ENCODE measurements at regions not wholly inside any gene's neighbourhood (a gene's known extent, or its start where the extent isn't known, plus 50 kb on each side); places are given as distances from the start of the nearest gene placed in this dataset.

DNA sequence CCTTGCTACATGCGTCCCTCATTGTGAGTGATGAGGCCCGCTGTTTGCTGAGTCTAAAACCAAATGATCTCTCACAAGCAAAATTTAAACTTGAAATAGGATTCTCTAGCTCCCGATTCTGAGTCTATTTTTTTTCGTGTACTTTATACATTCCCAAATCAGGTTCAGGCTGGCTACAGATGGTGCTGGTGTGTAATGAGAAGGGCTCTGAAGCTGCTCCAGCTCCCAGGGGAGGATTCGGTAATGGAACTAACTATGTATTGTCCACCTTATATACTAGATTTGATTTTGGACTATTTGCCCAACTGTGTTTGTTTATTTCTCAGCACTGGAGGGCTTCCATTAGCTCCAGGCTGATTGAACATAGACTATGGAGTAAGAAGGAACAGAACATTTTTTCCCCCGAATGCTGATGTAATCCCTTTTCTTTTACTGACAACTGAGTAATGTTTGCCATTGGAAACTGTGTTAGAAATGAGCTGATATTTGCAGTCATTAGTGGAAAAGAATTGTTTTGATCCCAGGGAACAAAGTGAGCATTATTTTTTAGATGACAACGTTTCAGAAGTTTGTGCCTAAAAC is 274.0 kb upstream of the FIGN start:
- TF ChIP-seq EP300 (IDR thresholded peaks at IDR 0.05) (no peak), POLR2A (IDR thresholded peaks at IDR 0.05; ENCODE audit: low read depth) (no peak), POLR2AphosphoS5 (IDR thresholded peaks at IDR 0.05) (peak in 1 of 2 donors; percentile 17)
- TF ChIP-seq, protein P1, sequence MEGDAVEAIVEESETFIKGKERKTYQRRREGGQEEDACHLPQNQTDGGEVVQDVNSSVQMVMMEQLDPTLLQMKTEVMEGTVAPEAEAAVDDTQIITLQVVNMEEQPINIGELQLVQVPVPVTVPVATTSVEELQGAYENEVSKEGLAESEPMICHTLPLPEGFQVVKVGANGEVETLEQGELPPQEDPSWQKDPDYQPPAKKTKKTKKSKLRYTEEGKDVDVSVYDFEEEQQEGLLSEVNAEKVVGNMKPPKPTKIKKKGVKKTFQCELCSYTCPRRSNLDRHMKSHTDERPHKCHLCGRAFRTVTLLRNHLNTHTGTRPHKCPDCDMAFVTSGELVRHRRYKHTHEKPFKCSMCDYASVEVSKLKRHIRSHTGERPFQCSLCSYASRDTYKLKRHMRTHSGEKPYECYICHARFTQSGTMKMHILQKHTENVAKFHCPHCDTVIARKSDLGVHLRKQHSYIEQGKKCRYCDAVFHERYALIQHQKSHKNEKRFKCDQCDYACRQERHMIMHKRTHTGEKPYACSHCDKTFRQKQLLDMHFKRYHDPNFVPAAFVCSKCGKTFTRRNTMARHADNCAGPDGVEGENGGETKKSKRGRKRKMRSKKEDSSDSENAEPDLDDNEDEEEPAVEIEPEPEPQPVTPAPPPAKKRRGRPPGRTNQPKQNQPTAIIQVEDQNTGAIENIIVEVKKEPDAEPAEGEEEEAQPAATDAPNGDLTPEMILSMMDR (IDR thresholded peaks at IDR 0.05), result no peak

Data from esophagus muscularis mucosa (tissue), 4 donors.